ENCODE measurements at regions not wholly inside any gene's neighbourhood (a gene's known extent, or its start where the extent isn't known, plus 50 kb on each side); places are given as distances from the start of the nearest gene placed in this dataset.

DNA sequence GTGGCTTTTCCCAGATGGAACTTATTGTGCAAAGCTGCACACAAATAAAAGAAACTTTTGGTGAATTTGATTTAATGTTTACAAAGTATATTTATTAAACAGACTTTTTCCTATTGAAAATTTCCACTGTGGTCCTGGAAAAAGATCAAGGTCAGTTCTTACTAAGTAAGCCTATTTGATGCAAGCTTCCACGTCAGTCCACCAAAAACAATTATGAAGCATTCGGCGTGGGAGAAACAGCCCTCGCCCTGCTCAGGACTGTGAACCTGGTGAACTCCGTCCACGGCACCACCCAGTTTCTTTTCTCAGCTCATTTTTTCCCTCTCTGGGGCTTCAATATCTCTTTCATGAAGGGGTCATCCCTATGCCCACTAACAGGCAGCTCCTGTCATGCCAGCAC is 149.8 kb downstream of the EFNB2 start:
- H3K27me3 ChIP-seq (ENCODE audit: control insufficient read depth, insufficient read depth, low read length): no peaks in the 10 kb centered on the region
- no peak for DNase-seq (ENCODE audit: low read depth, low spot score)
- WGBS (ENCODE audit: insufficient coverage, insufficient read length): no CpG with 5 or more reads among the region's 6 CpGs
- no peak overlapping the region for H3K4me3 ChIP-seq (ENCODE audit: low read length)
- H3K36me3 ChIP-seq (ENCODE audit: control insufficient read depth, insufficient read depth, low read length): no peaks in the 10 kb centered on the region
- peaks cover 2% of the 10 kb centered on the region; the same call in 1 of the 2 replicates for H3K4me1 ChIP-seq (ENCODE audit: control insufficient read depth, insufficient read depth, low read length)
- no peak overlapping the region for H3K27ac ChIP-seq (ENCODE audit: low read length)
- no peaks in the 10 kb centered on the region for H3K9me3 ChIP-seq (ENCODE audit: control insufficient read depth, insufficient read depth, low read length)

DNA sequence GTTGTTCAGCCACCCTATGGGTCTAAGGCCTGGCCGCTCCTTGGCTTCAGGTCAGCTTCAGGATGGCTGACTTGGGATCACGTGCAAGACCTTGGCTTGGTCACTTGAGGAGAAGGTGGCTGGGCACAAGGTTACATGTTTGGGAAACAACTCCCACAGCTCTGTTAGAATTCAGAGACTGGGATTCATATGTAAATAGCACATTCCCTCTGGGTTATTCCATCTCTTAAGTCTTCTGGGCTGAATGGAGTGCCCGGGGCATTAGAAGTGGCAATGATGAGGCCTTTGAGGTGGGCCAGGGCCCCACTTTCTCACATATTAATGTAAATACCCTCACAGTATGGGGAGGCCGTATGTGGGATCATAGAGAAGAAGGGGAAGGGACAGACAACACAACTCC is 150.9 kb downstream of the EFNB2 start:
- Histone ChIP-seq H3K4me3 (ENCODE audit: low read length) (no peak overlapping the region), H3K36me3 (ENCODE audit: control insufficient read depth, insufficient read depth, low read length) (no peaks in the 10 kb centered on the region), H3K27ac (ENCODE audit: low read length) (no peak overlapping the region), H3K9me3 (ENCODE audit: control insufficient read depth, insufficient read depth, low read length) (no peaks in the 10 kb centered on the region), H3K27me3 (ENCODE audit: control insufficient read depth, insufficient read depth, low read length) (no peaks in the 10 kb centered on the region), H3K4me1 (ENCODE audit: control insufficient read depth, insufficient read depth, low read length) (peaks cover 2% of the 10 kb centered on the region; the same call in 1 of the 2 replicates)
- WGBS (ENCODE audit: insufficient coverage, insufficient read length): no CpG with 5 or more reads among the region's 4 CpGs
- no peak for DNase-seq (ENCODE audit: low read depth, low spot score)

DNA sequence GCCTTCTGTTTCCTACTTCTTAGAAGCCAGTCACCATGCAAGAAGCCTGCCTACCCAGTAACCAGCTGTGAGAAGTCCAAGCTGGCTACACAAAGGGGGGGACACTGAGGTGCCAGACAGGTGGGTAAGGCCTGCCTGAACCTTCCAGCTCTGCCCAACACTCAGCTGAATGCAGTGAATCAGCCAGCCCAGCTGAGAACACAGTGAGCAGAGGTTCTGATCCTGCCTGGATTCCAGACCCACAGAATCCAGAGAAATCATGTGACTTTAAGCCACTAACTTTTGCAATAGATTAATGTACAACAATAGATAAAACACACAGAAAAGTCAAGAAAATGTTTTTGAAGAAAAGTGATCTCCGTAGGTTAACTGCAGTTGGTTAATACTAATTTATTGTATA is 151.7 kb downstream of the EFNB2 start:
- no peak for DNase-seq (ENCODE audit: low read depth, low spot score)
- H3K4me3 ChIP-seq (ENCODE audit: low read length): no peak overlapping the region
- no peak overlapping the region for H3K27ac ChIP-seq (ENCODE audit: low read length)
- H3K4me1 ChIP-seq (ENCODE audit: control insufficient read depth, insufficient read depth, low read length): peaks cover 2% of the 10 kb centered on the region; the same call in 1 of the 2 replicates
- H3K9me3 ChIP-seq (ENCODE audit: control insufficient read depth, insufficient read depth, low read length): no peaks in the 10 kb centered on the region
- no CpG with 5 or more reads among the region's 1 CpG for WGBS (ENCODE audit: insufficient coverage, insufficient read length)
- H3K36me3 ChIP-seq (ENCODE audit: control insufficient read depth, insufficient read depth, low read length): no peaks in the 10 kb centered on the region
- no peaks in the 10 kb centered on the region for H3K27me3 ChIP-seq (ENCODE audit: control insufficient read depth, insufficient read depth, low read length)

GRCh38 chr13:106382534-106382933 is 152.9 kb downstream of the EFNB2 start:
- no peaks in the 10 kb centered on the region for H3K27me3 ChIP-seq (ENCODE audit: control insufficient read depth, insufficient read depth, low read length)
- no peak for DNase-seq (ENCODE audit: low read depth, low spot score)
- H3K9me3 ChIP-seq (ENCODE audit: control insufficient read depth, insufficient read depth, low read length): no peaks in the 10 kb centered on the region
- peaks cover 2% of the 10 kb centered on the region; the same call in 1 of the 2 replicates for H3K4me1 ChIP-seq (ENCODE audit: control insufficient read depth, insufficient read depth, low read length)
- no peak overlapping the region for H3K4me3 ChIP-seq (ENCODE audit: low read length)
- no peaks in the 10 kb centered on the region for H3K36me3 ChIP-seq (ENCODE audit: control insufficient read depth, insufficient read depth, low read length)
- no peak overlapping the region for H3K27ac ChIP-seq (ENCODE audit: low read length)
- WGBS (ENCODE audit: insufficient coverage, insufficient read length): no CpG with 5 or more reads among the region's 5 CpGs

DNA sequence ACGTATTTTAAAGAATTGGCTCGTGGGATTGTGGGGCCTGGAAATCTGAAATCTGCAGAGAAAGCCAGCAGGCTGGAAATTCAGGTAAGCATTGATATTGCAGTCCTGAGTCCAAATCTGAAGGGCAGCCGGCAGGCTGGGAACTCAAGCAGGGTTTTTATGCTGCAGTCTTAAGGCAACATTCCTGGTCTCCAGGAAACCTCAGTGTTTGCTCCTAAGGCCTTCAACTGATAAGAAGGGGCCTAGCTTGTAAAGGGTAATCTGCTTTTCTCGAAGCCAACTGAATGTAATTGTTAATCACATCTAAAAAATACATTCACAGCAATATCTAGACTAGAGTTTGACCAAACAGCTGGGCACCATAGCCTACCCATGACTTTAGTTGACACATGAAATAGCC is 154.4 kb downstream of the EFNB2 start:
- peaks cover 2% of the 10 kb centered on the region; the same call in 1 of the 2 replicates for H3K4me1 ChIP-seq (ENCODE audit: control insufficient read depth, insufficient read depth, low read length)
- H3K27me3 ChIP-seq (ENCODE audit: control insufficient read depth, insufficient read depth, low read length): no peaks in the 10 kb centered on the region
- H3K9me3 ChIP-seq (ENCODE audit: control insufficient read depth, insufficient read depth, low read length): no peaks in the 10 kb centered on the region
- no peak for DNase-seq (ENCODE audit: low read depth, low spot score)
- H3K4me3 ChIP-seq (ENCODE audit: low read length): no peak overlapping the region
- no peak overlapping the region for H3K27ac ChIP-seq (ENCODE audit: low read length)
- WGBS (ENCODE audit: insufficient coverage, insufficient read length): no CpG with 5 or more reads among the region's 4 CpGs
- no peaks in the 10 kb centered on the region for H3K36me3 ChIP-seq (ENCODE audit: control insufficient read depth, insufficient read depth, low read length)

- no CpG with 5 or more reads among the region's 7 CpGs for WGBS (ENCODE audit: insufficient coverage, insufficient read length)
- Histone ChIP-seq H3K27ac (ENCODE audit: low read length) (no peak overlapping the region), H3K4me1 (ENCODE audit: control insufficient read depth, insufficient read depth, low read length) (no peaks in the 10 kb centered on the region), H3K9me3 (ENCODE audit: control insufficient read depth, insufficient read depth, low read length) (no peaks in the 10 kb centered on the region), H3K27me3 (ENCODE audit: control insufficient read depth, insufficient read depth, low read length) (no peaks in the 10 kb centered on the region), H3K36me3 (ENCODE audit: control insufficient read depth, insufficient read depth, low read length) (no peaks in the 10 kb centered on the region), H3K4me3 (ENCODE audit: low read length) (no peak overlapping the region)
- DNase-seq (ENCODE audit: low read depth, low spot score): no peak
Observed at GRCh38 chr13:106377931-106378662, 157.4 kb downstream of the EFNB2 start.

DNA sequence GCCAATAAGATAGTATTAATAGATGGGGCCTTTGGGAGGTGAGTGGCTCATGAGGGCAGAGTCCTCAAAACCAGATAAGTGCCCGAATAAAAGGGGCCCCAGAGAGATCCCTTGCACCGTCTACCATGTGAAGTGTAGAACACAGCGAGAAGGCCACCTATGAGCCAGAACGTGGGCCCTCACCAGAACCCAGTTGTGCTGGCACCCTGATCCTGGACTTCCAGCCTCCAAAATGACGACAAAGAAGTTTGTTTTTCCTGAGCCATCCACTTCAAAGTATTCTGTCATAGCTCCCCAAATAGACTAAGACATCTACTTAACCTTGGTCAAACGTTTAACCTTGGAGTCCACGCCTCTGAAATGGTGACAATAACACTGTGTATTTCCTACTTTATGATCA is 158.1 kb downstream of the EFNB2 start:
- no peak for DNase-seq (ENCODE audit: low read depth, low spot score)
- Histone ChIP-seq H3K4me3 (ENCODE audit: low read length) (no peak overlapping the region), H3K36me3 (ENCODE audit: control insufficient read depth, insufficient read depth, low read length) (no peaks in the 10 kb centered on the region), H3K9me3 (ENCODE audit: control insufficient read depth, insufficient read depth, low read length) (no peaks in the 10 kb centered on the region), H3K4me1 (ENCODE audit: control insufficient read depth, insufficient read depth, low read length) (no peaks in the 10 kb centered on the region), H3K27me3 (ENCODE audit: control insufficient read depth, insufficient read depth, low read length) (no peaks in the 10 kb centered on the region), H3K27ac (ENCODE audit: low read length) (no peak overlapping the region)
- WGBS (ENCODE audit: insufficient coverage, insufficient read length): no CpG with 5 or more reads among the region's 7 CpGs

DNA sequence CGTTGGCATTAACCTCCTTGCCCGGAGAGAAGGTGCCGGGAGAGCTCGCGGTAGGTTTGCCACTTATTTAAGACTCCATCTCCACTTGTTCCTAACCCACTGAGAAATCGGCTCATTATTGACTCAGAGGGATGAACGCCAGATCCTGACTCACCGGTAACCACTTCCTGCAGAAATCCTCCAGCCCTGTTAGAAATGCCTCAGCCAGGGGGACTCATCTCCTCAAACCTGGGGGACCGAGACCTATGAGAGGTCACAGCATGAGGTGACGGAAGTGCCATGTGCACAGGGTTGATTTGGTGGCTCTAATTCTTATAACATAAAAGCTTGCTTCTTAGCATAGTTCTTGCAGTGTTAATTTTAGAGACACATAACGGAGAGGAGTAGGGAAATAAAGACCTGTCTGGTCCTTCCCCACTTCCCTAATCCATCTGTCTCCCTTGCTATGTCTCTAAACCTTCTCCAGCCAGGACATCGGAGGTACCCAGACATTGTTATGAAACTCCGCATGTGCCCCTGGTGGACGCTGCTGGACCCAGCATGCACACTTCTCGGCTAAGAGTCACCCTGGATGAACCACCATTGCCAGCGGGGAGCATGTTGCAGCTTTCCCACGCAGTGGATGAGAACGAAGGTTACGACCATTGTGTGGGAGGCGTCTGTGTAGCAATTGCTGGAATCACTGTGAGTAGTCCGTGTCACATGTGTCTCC is 158.9 kb downstream of the EFNB2 start:
- Histone ChIP-seq H3K9me3 (ENCODE audit: control insufficient read depth, insufficient read depth, low read length) (no peaks in the 10 kb centered on the region), H3K27ac (ENCODE audit: low read length) (no peak overlapping the region), H3K36me3 (ENCODE audit: control insufficient read depth, insufficient read depth, low read length) (no peaks in the 10 kb centered on the region), H3K27me3 (ENCODE audit: control insufficient read depth, insufficient read depth, low read length) (no peaks in the 10 kb centered on the region), H3K4me1 (ENCODE audit: control insufficient read depth, insufficient read depth, low read length) (no peaks in the 10 kb centered on the region), H3K4me3 (ENCODE audit: low read length) (no peak overlapping the region)
- WGBS (ENCODE audit: insufficient coverage, insufficient read length): no CpG with 5 or more reads among the region's 21 CpGs
- no peak for DNase-seq (ENCODE audit: low read depth, low spot score)

DNA sequence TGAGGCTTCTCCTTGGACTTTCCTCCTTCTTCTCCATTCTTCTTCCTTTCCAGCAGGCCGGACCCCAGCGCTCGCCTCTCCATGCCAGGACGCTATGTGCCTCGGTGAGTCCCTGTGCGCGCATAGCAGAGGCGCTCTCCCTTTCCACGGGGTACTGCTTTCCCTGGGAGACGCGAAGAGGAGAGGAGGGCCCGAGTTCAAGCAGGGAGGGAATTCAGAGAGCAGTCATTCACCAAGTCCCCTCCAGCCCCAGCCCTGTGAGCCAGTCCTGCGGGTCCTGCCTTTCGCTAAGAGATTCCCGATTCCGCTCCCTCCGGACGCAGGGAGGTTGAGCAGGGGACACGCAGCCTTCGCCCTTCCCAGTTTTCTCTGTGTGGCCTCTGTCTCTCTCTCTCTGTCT is 160.4 kb downstream of the EFNB2 start:
- Histone ChIP-seq H3K4me3 (ENCODE audit: low read length) (no peak overlapping the region), H3K27ac (ENCODE audit: low read length) (no peak overlapping the region), H3K27me3 (ENCODE audit: control insufficient read depth, insufficient read depth, low read length) (no peaks in the 10 kb centered on the region), H3K9me3 (ENCODE audit: control insufficient read depth, insufficient read depth, low read length) (no peaks in the 10 kb centered on the region), H3K4me1 (ENCODE audit: control insufficient read depth, insufficient read depth, low read length) (no peaks in the 10 kb centered on the region), H3K36me3 (ENCODE audit: control insufficient read depth, insufficient read depth, low read length) (no peaks in the 10 kb centered on the region)
- no CpG with 5 or more reads among the region's 20 CpGs for WGBS (ENCODE audit: insufficient coverage, insufficient read length)
- DNase-seq (ENCODE audit: low read depth, low spot score): no peak

DNA sequence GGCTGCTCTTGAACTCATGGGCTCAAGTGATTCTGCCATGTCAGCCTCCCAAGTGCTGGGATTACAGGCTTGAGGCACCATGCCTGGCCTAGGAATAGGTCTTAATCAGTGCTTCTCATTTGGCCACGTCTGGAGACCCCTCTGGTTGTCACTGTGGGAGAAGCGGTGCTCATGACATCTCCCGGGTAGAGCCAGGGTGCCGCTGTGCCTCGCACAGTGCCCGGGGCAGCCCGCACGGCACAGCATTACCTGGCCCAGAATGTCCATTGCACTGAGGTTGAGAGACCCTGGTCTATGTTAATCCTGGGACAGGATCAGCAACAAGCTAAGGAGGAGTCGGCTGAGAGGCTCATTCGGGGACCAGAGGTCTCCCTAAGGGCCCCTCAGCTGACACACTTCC is 160.8 kb downstream of the EFNB2 start:
- H3K4me3 ChIP-seq (ENCODE audit: low read length): no peak overlapping the region
- H3K4me1 ChIP-seq (ENCODE audit: control insufficient read depth, insufficient read depth, low read length): no peaks in the 10 kb centered on the region
- no peaks in the 10 kb centered on the region for H3K9me3 ChIP-seq (ENCODE audit: control insufficient read depth, insufficient read depth, low read length)
- no peak for DNase-seq (ENCODE audit: low read depth, low spot score)
- H3K27ac ChIP-seq (ENCODE audit: low read length): no peak overlapping the region
- no peaks in the 10 kb centered on the region for H3K36me3 ChIP-seq (ENCODE audit: control insufficient read depth, insufficient read depth, low read length)
- no CpG with 5 or more reads among the region's 10 CpGs for WGBS (ENCODE audit: insufficient coverage, insufficient read length)
- no peaks in the 10 kb centered on the region for H3K27me3 ChIP-seq (ENCODE audit: control insufficient read depth, insufficient read depth, low read length)

Measured in iPS DF 6.9 (cell line).